ENCODE measurements at regions not wholly inside any gene's neighbourhood (a gene's known extent, or its start where the extent isn't known, plus 50 kb on each side); places are given as distances from the start of the nearest gene placed in this dataset.

DNA sequence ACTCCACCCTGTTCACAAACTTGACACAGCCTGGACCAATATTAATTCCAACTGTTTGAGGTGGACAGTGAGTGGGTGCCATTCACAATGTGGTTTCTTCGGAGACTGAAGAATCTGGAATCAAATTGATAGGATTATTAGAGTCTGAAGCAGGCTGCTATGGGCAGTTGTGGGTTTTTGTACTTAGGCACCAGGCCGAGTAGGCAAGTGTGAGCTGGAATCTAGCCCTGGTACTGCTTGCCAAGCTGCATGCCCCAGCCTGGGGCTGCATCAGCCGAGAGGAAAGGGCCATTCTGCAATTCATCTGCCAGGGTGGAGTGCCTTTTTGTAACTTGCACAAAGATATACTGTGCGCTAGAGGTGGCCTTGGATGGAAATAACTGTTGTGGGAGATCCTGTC is 654.7 kb upstream of the FANCL start:
- Histone ChIP-seq H3K4me3 (no peak overlapping the region), H3K27me3 (no peaks in the 10 kb centered on the region), H3K36me3 (no peaks in the 10 kb centered on the region), H3K9me3 (no peaks in the 10 kb centered on the region), H3K4me1 (no peaks in the 10 kb centered on the region), H3K27ac (no peak overlapping the region)
- DNase-seq, result no peak
- in situ Hi-C loops (cut with MboI; ENCODE audit: low pct_ligation_motif_present in 1 of 4, low pct_unique_long_range_greater_than_20kb in 1 of 4, low sequenced_read_pairs in 3 of 4) (no loop called here), intact Hi-C loops (cut with DNase I; ENCODE audit: low total_unique reads) (no loop called here)
- TF ChIP-seq EP300 (IDR thresholded peaks at IDR 0.05; ENCODE audit: low read depth), result no peak
- no peak for TF ChIP-seq POLR2A (IDR thresholded peaks at IDR 0.05)
- TF ChIP-seq, protein P1, sequence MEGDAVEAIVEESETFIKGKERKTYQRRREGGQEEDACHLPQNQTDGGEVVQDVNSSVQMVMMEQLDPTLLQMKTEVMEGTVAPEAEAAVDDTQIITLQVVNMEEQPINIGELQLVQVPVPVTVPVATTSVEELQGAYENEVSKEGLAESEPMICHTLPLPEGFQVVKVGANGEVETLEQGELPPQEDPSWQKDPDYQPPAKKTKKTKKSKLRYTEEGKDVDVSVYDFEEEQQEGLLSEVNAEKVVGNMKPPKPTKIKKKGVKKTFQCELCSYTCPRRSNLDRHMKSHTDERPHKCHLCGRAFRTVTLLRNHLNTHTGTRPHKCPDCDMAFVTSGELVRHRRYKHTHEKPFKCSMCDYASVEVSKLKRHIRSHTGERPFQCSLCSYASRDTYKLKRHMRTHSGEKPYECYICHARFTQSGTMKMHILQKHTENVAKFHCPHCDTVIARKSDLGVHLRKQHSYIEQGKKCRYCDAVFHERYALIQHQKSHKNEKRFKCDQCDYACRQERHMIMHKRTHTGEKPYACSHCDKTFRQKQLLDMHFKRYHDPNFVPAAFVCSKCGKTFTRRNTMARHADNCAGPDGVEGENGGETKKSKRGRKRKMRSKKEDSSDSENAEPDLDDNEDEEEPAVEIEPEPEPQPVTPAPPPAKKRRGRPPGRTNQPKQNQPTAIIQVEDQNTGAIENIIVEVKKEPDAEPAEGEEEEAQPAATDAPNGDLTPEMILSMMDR (IDR thresholded peaks at IDR 0.05), result no peak
- no peak for TF ChIP-seq POLR2AphosphoS5 (IDR thresholded peaks at IDR 0.05)
- WGBS, 2 donors (ENCODE audit: low coverage in 1 of 2), result 68% methylated on average over 4 of the region's 4 CpGs; no CpG with 5 or more reads in 1 of the 2 donors

DNA sequence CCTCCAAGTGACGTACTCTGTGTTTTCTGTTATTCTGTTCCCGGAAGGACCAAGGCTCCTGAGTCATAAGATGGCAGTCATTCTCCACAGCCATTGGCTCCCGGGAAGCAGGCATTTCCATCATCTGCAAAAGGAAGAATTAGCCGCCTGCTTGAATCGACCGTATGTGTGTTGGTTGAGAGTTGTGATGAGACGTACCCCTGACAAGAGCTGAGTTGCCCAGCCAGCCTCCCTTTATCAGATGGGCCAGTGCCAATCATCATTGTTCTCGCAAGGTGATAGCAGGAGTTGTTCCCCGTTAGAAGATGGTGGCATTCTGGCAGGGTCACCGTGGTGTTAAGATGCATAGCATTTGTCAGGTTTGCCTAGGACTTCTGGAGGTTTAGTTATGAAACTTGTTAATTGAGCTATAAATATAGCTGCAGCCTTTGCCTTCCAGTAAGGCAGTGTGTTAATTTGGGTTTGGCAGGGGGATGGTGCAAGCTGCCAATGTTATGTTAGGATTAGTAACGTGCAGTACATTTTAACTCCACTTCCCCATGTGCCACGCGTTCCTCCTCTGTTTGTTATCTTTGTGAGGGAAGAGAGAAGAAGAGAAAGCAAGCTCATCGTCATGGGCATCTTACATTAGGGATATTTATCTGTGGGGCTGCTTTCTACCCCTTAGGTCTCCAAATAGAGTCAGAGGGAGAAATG is 652.7 kb upstream of the FANCL start:
- H3K27ac ChIP-seq, result no peak overlapping the region
- no peaks in the 10 kb centered on the region for H3K36me3 ChIP-seq
- intact Hi-C loops (cut with DNase I; ENCODE audit: low total_unique reads) (no loop called here), in situ Hi-C loops (cut with MboI; ENCODE audit: low pct_ligation_motif_present in 1 of 4, low pct_unique_long_range_greater_than_20kb in 1 of 4, low sequenced_read_pairs in 3 of 4) (no loop called here)
- H3K27me3 ChIP-seq, result no peaks in the 10 kb centered on the region
- 85 to 98% methylated on average over 6 to 14 of the region's 14 CpGs for WGBS, 2 donors (ENCODE audit: low coverage in 1 of 2)
- H3K9me3 ChIP-seq, result no peaks in the 10 kb centered on the region
- no peak overlapping the region for H3K4me3 ChIP-seq
- TF ChIP-seq POLR2AphosphoS5 (IDR thresholded peaks at IDR 0.05) (no peak), POLR2A (IDR thresholded peaks at IDR 0.05) (no peak), EP300 (IDR thresholded peaks at IDR 0.05; ENCODE audit: low read depth) (no peak)
- TF ChIP-seq, protein P1 (IDR thresholded peaks at IDR 0.05), result no peak
- H3K4me1 ChIP-seq, result no peaks in the 10 kb centered on the region
- no peak for DNase-seq

DNA sequence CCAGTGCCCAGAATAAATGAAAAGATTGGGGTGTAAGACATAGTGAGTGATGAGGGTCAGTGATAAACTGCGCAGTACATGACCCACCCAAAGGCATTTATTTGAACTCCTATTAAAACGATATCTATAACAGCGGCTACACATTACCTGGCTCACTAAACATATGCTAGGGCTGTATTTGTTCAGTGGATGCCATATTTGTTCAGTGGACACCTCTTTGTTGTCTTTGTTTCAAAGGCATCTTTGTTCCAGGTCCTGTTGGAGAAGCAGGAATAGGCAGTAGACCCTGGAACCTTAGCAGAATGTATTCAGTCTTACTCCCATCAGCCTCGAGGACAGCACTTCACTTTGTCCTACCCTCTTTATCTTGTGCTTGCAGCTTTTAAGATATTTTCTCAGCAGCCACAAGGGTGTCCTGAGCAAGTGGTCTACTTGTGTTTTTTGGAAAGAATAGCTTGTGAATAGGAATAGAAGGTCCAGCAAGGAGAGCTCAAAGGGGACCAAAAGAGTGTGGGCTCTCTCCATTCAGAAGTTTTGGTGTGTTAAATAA is 650.8 kb upstream of the FANCL start:
- H3K4me3 ChIP-seq, result no peak overlapping the region
- no peaks in the 10 kb centered on the region for H3K27me3 ChIP-seq
- DNase-seq, result no peak
- intact Hi-C loops (cut with DNase I; ENCODE audit: low total_unique reads), result no loop called here
- TF ChIP-seq POLR2AphosphoS5 (IDR thresholded peaks at IDR 0.05), result no peak
- no peak for TF ChIP-seq EP300 (IDR thresholded peaks at IDR 0.05; ENCODE audit: low read depth)
- TF ChIP-seq POLR2A (IDR thresholded peaks at IDR 0.05), result no peak
- TF ChIP-seq, protein P1 (IDR thresholded peaks at IDR 0.05), result no peak
- H3K36me3 ChIP-seq, result no peaks in the 10 kb centered on the region
- H3K27ac ChIP-seq, result no peak overlapping the region
- 62 to 67% methylated on average over 4 of the region's 4 CpGs for WGBS, 2 donors (ENCODE audit: low coverage in 1 of 2)
- no peaks in the 10 kb centered on the region for H3K4me1 ChIP-seq
- H3K9me3 ChIP-seq, result no peaks in the 10 kb centered on the region
- in situ Hi-C loops (cut with MboI; ENCODE audit: low pct_ligation_motif_present in 1 of 4, low pct_unique_long_range_greater_than_20kb in 1 of 4, low sequenced_read_pairs in 3 of 4), result no loop called here

DNA sequence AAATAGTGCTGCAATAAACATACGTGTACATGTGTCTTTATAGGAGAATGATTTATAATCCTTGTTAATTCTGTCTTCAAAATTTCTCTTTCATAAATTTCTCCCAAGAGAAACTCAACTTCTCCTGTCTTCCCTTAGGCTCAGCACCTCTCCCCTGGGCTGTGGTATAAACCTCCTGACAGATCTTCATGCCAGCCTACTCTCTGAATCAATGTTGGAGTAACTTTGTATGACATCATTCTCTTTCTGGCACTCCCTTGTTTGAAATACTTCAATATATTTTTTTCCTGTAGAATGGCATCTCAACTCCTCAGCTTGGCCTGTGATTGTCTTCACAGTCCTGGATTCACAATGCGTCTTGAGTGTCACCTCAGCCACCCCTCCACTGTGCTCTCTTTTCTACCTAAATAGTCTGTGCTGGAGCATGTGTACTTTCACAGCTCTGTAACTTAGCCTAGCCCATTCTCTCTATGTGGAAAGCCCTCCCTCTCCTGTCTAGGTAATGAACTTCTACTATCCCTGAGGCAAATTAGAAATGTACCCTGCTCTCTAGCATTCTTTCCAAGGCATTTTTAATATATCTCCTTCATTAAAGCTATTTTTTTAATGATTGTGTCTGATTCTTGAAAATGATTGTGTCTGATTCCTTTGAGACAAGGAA is 649.9 kb upstream of the FANCL start:
- no peaks in the 10 kb centered on the region for H3K36me3 ChIP-seq
- intact Hi-C loops (cut with DNase I; ENCODE audit: low total_unique reads), result no loop called here

More for the DNA sequence above, 649.9 kb upstream of the FANCL start:
- Histone ChIP-seq H3K4me1 (no peaks in the 10 kb centered on the region), H3K27me3 (no peaks in the 10 kb centered on the region), H3K27ac (no peak overlapping the region), H3K4me3 (no peak overlapping the region), H3K9me3 (no peaks in the 10 kb centered on the region)
- no peak for TF ChIP-seq EP300 (IDR thresholded peaks at IDR 0.05; ENCODE audit: low read depth)
- TF ChIP-seq POLR2AphosphoS5 (IDR thresholded peaks at IDR 0.05), result no peak
- TF ChIP-seq, protein P1 (IDR thresholded peaks at IDR 0.05), result no peak
- no peak for TF ChIP-seq POLR2A (IDR thresholded peaks at IDR 0.05)
- DNase-seq, result no peak
- 33 to 61% methylated on average over 1 to 2 of the region's 2 CpGs for WGBS, 2 donors (ENCODE audit: low coverage in 1 of 2)
- in situ Hi-C loops (cut with MboI; ENCODE audit: low pct_ligation_motif_present in 1 of 4, low pct_unique_long_range_greater_than_20kb in 1 of 4, low sequenced_read_pairs in 3 of 4), result no loop called here

Data from transverse colon (tissue), 4 donors.